C4-2B (cell line): ENCODE measurements at regions not wholly inside any gene's neighbourhood (a gene's known extent, or its start where the extent isn't known, plus 50 kb on each side); places are given as distances from the start of the nearest gene placed in this dataset.

ENCODE experiments used
- ZFX ChIP-seq: fragments of 450-650 bp; IDR thresholded peaks from 2 replicates; pipeline ENCODE4 v1.6.1; 2017
- TF ChIP-seq, protein P1 (sequence below): fragments of 450-650 bp; conservative IDR thresholded peaks from 2 replicates; pipeline ENCODE4 v1.5.1; 2017; ENCODE audit warnings: mild to moderate bottlenecking

DNA sequence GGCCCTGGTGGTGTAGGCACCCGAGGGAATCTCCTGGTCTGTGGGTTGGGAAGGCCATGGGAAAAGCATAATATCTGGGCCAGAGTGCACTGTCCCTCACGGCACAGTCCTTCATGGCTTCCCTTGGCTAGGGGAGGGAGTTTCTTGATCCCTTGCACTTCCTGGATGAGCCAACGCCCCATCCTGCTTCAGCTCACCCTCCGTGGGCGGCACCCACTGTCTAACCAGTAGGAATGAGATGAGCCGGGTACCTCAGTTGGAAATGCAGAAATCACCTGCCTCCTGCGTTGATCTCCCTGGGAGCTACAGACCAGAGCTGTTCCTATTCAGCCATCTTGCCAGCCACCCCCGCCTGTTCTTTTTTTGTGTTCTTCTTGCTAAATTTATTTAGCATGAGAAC lies 134.4 kb downstream of the LEPR start:
- TF ChIP-seq, protein P1, sequence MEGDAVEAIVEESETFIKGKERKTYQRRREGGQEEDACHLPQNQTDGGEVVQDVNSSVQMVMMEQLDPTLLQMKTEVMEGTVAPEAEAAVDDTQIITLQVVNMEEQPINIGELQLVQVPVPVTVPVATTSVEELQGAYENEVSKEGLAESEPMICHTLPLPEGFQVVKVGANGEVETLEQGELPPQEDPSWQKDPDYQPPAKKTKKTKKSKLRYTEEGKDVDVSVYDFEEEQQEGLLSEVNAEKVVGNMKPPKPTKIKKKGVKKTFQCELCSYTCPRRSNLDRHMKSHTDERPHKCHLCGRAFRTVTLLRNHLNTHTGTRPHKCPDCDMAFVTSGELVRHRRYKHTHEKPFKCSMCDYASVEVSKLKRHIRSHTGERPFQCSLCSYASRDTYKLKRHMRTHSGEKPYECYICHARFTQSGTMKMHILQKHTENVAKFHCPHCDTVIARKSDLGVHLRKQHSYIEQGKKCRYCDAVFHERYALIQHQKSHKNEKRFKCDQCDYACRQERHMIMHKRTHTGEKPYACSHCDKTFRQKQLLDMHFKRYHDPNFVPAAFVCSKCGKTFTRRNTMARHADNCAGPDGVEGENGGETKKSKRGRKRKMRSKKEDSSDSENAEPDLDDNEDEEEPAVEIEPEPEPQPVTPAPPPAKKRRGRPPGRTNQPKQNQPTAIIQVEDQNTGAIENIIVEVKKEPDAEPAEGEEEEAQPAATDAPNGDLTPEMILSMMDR: no peak
- no peak for TF ChIP-seq ZFX
